Type B pancreatic cell (in vitro differentiated cells): ENCODE measurements at regions not wholly inside any gene's neighbourhood (a gene's known extent, or its start where the extent isn't known, plus 50 kb on each side); places are given as distances from the start of the nearest gene placed in this dataset.

Experiments used
- DNase-seq: peaks from one replicate; pipeline ENCODE4 v3.0.0; 2021; ENCODE audit warnings: mixed read lengths; ENCODE audit not compliant: unreplicated experiment; ENCODE audit errors: extremely low spot score
- H3K27ac Mint-ChIP-seq: 2 replicates; pipeline ENCODE4 v1.8.0; 2021; ENCODE audit warnings: mild to moderate bottlenecking, mixed read lengths
- H3K27me3 Mint-ChIP-seq: 2 replicates; pipeline ENCODE4 v1.8.0; 2021; ENCODE audit warnings: mixed read lengths
- H3K36me3 Mint-ChIP-seq: 2 replicates; pipeline ENCODE4 v1.8.0; 2021; ENCODE audit warnings: mixed read lengths
- H3K4me1 Mint-ChIP-seq: one replicate; pipeline ENCODE4 v1.8.0; 2021; ENCODE audit warnings: mixed read lengths; ENCODE audit not compliant: unreplicated experiment
- H3K4me3 Mint-ChIP-seq: 2 replicates; pipeline ENCODE4 v1.8.0; 2021; ENCODE audit warnings: mild to moderate bottlenecking, mixed read lengths
- H3K9me3 Mint-ChIP-seq: 2 replicates; pipeline ENCODE4 v1.8.0; 2021; ENCODE audit warnings: mixed read lengths
- CTCF ChIP-seq: fragments of 200-600 bp; sonication (generic); conservative IDR thresholded peaks from 2 replicates; pipeline ENCODE4 v1.5.0; 2021; ENCODE audit warnings: antibody characterized with exemption, mild to moderate bottlenecking

GRCh38 chr3:115448851-115449250, 174.5 kb upstream of the GAP43 start:
- TF ChIP-seq CTCF, result no peak
- no peaks in the 10 kb centered on the region for H3K9me3 Mint-ChIP-seq
- no peak overlapping the region for H3K4me3 Mint-ChIP-seq
- no peaks in the 10 kb centered on the region for H3K36me3 Mint-ChIP-seq
- H3K4me1 Mint-ChIP-seq, result no peaks in the 10 kb centered on the region
- H3K27ac Mint-ChIP-seq, result no peak overlapping the region
- no peaks in the 10 kb centered on the region for H3K27me3 Mint-ChIP-seq
- DNase-seq, result no peak

GRCh38 chr3:115450036-115450435, 173.3 kb upstream of the GAP43 start:
- Mint-ChIP-seq H3K9me3 (no peaks in the 10 kb centered on the region), H3K27me3 (no peaks in the 10 kb centered on the region), H3K27ac (no peak overlapping the region), H3K36me3 (no peaks in the 10 kb centered on the region), H3K4me3 (no peak overlapping the region), H3K4me1 (no peaks in the 10 kb centered on the region)
- no peak for DNase-seq
- no peak for TF ChIP-seq CTCF

- Mint-ChIP-seq H3K4me1 (no peaks in the 10 kb centered on the region), H3K9me3 (no peaks in the 10 kb centered on the region), H3K27me3 (no peaks in the 10 kb centered on the region), H3K4me3 (no peak overlapping the region), H3K36me3 (no peaks in the 10 kb centered on the region), H3K27ac (no peak overlapping the region)
- no peak for DNase-seq
- TF ChIP-seq CTCF, result no peak
Observed at GRCh38 chr3:115464036-115464435, 159.3 kb upstream of the GAP43 start.

- H3K27me3 Mint-ChIP-seq, result no peaks in the 10 kb centered on the region
- H3K4me3 Mint-ChIP-seq, result no peak overlapping the region
- TF ChIP-seq CTCF, result no peak
Observed at GRCh38 chr3:115469649-115470048, 153.7 kb upstream of the GAP43 start.

GRCh38 chr3:115470254-115470653, 153.1 kb upstream of the GAP43 start:
- no peak for DNase-seq
- TF ChIP-seq CTCF, result no peak
- Mint-ChIP-seq H3K4me1 (no peaks in the 10 kb centered on the region), H3K36me3 (no peaks in the 10 kb centered on the region), H3K27ac (no peak overlapping the region), H3K4me3 (no peak overlapping the region), H3K9me3 (no peaks in the 10 kb centered on the region), H3K27me3 (no peaks in the 10 kb centered on the region)

More at GRCh38 chr3:115469649-115470048, 153.7 kb upstream of the GAP43 start:
- H3K9me3 Mint-ChIP-seq, result no peaks in the 10 kb centered on the region
- no peak for DNase-seq
- H3K4me1 Mint-ChIP-seq, result no peaks in the 10 kb centered on the region
- no peak overlapping the region for H3K27ac Mint-ChIP-seq
- H3K36me3 Mint-ChIP-seq, result no peaks in the 10 kb centered on the region
